IMR-90 (cell line): ENCODE measurements at regions not wholly inside any gene's neighbourhood (a gene's known extent, or its start where the extent isn't known, plus 50 kb on each side); places are given as distances from the start of the nearest gene placed in this dataset.

Experiments used
- ATAC-seq: fragments of 200-7000 bp; cut with Tn5 transposase; 2 replicates; pipeline ENCODE4 v1.9.1; 2020; ENCODE audit warnings: low read depth, mild to moderate bottlenecking, moderate library complexity
- BruUV-seq: library from RNA; stranded (reverse); fragments of 400-500 nt; replicated peaks from 2 replicates; lab custom pipeline; 2021; lab: Mats Ljungman, UMichigan
- CTCF ChIA-PET: fragments of 300-600 bp; formaldehyde crosslinking; extraction: SDS; loops from one replicate; lab custom pipeline; 2021; ENCODE audit warnings: antibody characterized with exemption; lab: Yijun Ruan, JAX
- POLR2A ChIA-PET: fragments of 300-600 bp; sonication (Branson Sonifier 250); formaldehyde crosslinking; loops from one replicate; lab custom pipeline; 2022; ENCODE audit warnings: antibody characterized with exemption; ENCODE audit not compliant: unreplicated experiment; lab: Charles Lee
- DNase-seq: peaks from one replicate; pipeline ENCODE4 v3.0.0; 2013
- H2AFZ ChIP-seq: replicated peaks from 2 replicates; pipeline ENCODE3; 2013; ENCODE audit warnings: low read length, mild to moderate bottlenecking; ENCODE audit not compliant: poor library complexity
- H2AK5ac ChIP-seq: 2 replicates; pipeline ENCODE4 v1.6.1; 2013; ENCODE audit warnings: low read depth, low read length, inconsistent platforms
- H2AK9ac ChIP-seq: replicated peaks from 2 replicates; pipeline ENCODE3; 2013; ENCODE audit warnings: mild to moderate bottlenecking, low read depth, low read length, moderate library complexity; ENCODE audit not compliant: poor library complexity
- H2BK120ac ChIP-seq: 2 replicates; pipeline ENCODE4 v1.6.1; 2013; ENCODE audit warnings: low read depth, low read length, inconsistent platforms
- H2BK15ac ChIP-seq: 3 replicates; pipeline ENCODE4 v1.6.1; 2013; ENCODE audit warnings: low read depth, low read length, inconsistent platforms
- H2BK20ac ChIP-seq: 2 replicates; pipeline ENCODE4 v1.6.1; 2013; ENCODE audit warnings: low read depth, mild to moderate bottlenecking, inconsistent platforms, low read length, moderate library complexity
- H2BK5ac ChIP-seq: 2 replicates; pipeline ENCODE4 v1.6.1; 2013; ENCODE audit warnings: mild to moderate bottlenecking, low read depth, low read length, inconsistent platforms; ENCODE audit not compliant: poor library complexity, severe bottlenecking
- H3K14ac ChIP-seq: replicated peaks from 2 replicates; pipeline ENCODE4 v1.6.1; 2013; ENCODE audit warnings: low read depth, low read length, inconsistent platforms
- H3K18ac ChIP-seq: 2 replicates; pipeline ENCODE4 v1.6.1; 2013; ENCODE audit warnings: low read depth, low read length, control low read depth
- H3K23ac ChIP-seq: 2 replicates; pipeline ENCODE4 v1.6.1; 2013; ENCODE audit warnings: low read depth, low read length, inconsistent platforms
- H3K27ac ChIP-seq: 2 replicates; pipeline ENCODE4 v1.5.1; 2013; ENCODE audit warnings: mild to moderate bottlenecking, control low read depth, low read length; ENCODE audit not compliant: insufficient read depth
- H3K27me3 ChIP-seq: 2 replicates; pipeline ENCODE4 v1.6.1; 2013; ENCODE audit warnings: low read length; ENCODE audit not compliant: control insufficient read depth, insufficient read depth
- H3K36me3 ChIP-seq: 2 replicates; pipeline ENCODE4 v1.6.1; 2013; ENCODE audit warnings: low read length, mixed read lengths; ENCODE audit not compliant: control insufficient read depth, insufficient read depth
- H3K4ac ChIP-seq: 2 replicates; pipeline ENCODE4 v1.6.1; 2013; ENCODE audit warnings: low read depth, low read length, inconsistent platforms
- H3K4me1 ChIP-seq: 2 replicates; pipeline ENCODE4 v1.6.1; 2013; ENCODE audit warnings: low read length, mixed read lengths; ENCODE audit not compliant: control insufficient read depth, insufficient read depth
- H3K4me2 ChIP-seq: 2 replicates; pipeline ENCODE4 v1.6.1; 2013; ENCODE audit warnings: low read depth, mild to moderate bottlenecking, control low read depth, low read length, moderate library complexity
- H3K4me3 ChIP-seq: 2 replicates; pipeline ENCODE4 v1.5.1; 2013; ENCODE audit warnings: low read depth, mild to moderate bottlenecking, control low read depth, low read length, moderate library complexity; ENCODE audit not compliant: insufficient read depth
- H3K56ac ChIP-seq: 2 replicates; pipeline ENCODE4 v1.6.1; 2013; ENCODE audit warnings: low read length, inconsistent platforms; ENCODE audit not compliant: insufficient read depth; ENCODE audit errors: extremely low read depth
- H3K79me1 ChIP-seq, 2 experiments: 2 replicates each; pipeline ENCODE4 v1.6.1; 2013; ENCODE audit warnings: low read length in 2 of 2, inconsistent platforms in 1 of 2, low read depth in 1 of 2
- H3K9ac ChIP-seq: 2 replicates; pipeline ENCODE4 v1.6.1; 2013; ENCODE audit warnings: low read depth, low read length, control low read depth
- H3K9me1 ChIP-seq: 2 replicates; pipeline ENCODE4 v1.6.1; 2013; ENCODE audit warnings: low read length, inconsistent platforms; ENCODE audit not compliant: insufficient read depth
- H3K9me3 ChIP-seq: 2 replicates; pipeline ENCODE4 v1.6.1; 2013; ENCODE audit warnings: low read length; ENCODE audit not compliant: control insufficient read depth, insufficient read depth
- H4K20me1 ChIP-seq: 2 replicates; pipeline ENCODE4 v1.6.1; 2013; ENCODE audit warnings: low read length, inconsistent platforms; ENCODE audit not compliant: insufficient read depth
- H4K5ac ChIP-seq: 2 replicates; pipeline ENCODE4 v1.6.1; 2013; ENCODE audit warnings: mild to moderate bottlenecking, low read depth, low read length, control low read depth
- H4K8ac ChIP-seq, 2 experiments: 2 replicates each; pipeline ENCODE4 v1.6.1; 2013; ENCODE audit warnings: low read depth in 2 of 2, low read length in 2 of 2, control low read depth in 1 of 2, inconsistent platforms in 1 of 2
- H4K91ac ChIP-seq: 2 replicates; pipeline ENCODE4 v1.6.1; 2013; ENCODE audit warnings: low read depth, low read length, inconsistent platforms; ENCODE audit not compliant: insufficient read depth
- CTCF ChIP-seq: conservative IDR thresholded peaks from 2 replicates; pipeline ENCODE4 v1.5.1; 2012; ENCODE audit warnings: mild to moderate bottlenecking, low read depth, low read length, improper control_type of control experiment
- ELK1 ChIP-seq: fragments of 150-350 bp; IDR thresholded peaks from 2 replicates; pipeline ENCODE4 v1.6.1; 2016; ENCODE audit warnings: low read depth, mild to moderate bottlenecking, low read length, moderate library complexity, borderline replicate concordance
- FOS ChIP-seq: fragments of 150-350 bp; IDR thresholded peaks from 2 replicates; pipeline ENCODE4 v1.6.1; 2016; ENCODE audit warnings: low read depth, low read length
- MAFK ChIP-seq: IDR thresholded peaks from 2 replicates; pipeline ENCODE4 v1.6.1; 2012; ENCODE audit warnings: low read depth, low read length, improper control_type of control experiment
- MAZ ChIP-seq: IDR thresholded peaks from 2 replicates; pipeline ENCODE4 v1.6.1; 2012; ENCODE audit warnings: low read depth, mild to moderate bottlenecking, low read length, improper control_type of control experiment, moderate library complexity, borderline replicate concordance
- MXI1 ChIP-seq: IDR thresholded peaks from 2 replicates; pipeline ENCODE4 v1.6.1; 2012; ENCODE audit warnings: low read depth, mild to moderate bottlenecking, low read length, moderate library complexity, borderline replicate concordance
- NFE2L2 ChIP-seq: fragments of 150-350 bp; IDR thresholded peaks from 2 replicates; pipeline ENCODE4 v1.6.1; 2016; ENCODE audit warnings: low read depth, mild to moderate bottlenecking, low read length
- POLR2A ChIP-seq: IDR thresholded peaks from 2 replicates; pipeline ENCODE4 v1.6.1; 2012; ENCODE audit warnings: mild to moderate bottlenecking, low read depth, low read length
- RAD21 ChIP-seq: IDR thresholded peaks from 2 replicates; pipeline ENCODE4 v1.6.1; 2012; ENCODE audit warnings: low read length, improper control_type of control experiment
- RCOR1 ChIP-seq: IDR thresholded peaks from 2 replicates; pipeline ENCODE4 v1.6.1; 2012; ENCODE audit warnings: mild to moderate bottlenecking, low read length, improper control_type of control experiment; ENCODE audit not compliant: insufficient replicate concordance
- RFX5 ChIP-seq: IDR thresholded peaks from 2 replicates; pipeline ENCODE4 v1.8.0; 2012; ENCODE audit warnings: low read depth, mild to moderate bottlenecking, low read length, moderate library complexity
- SMC3 ChIP-seq: fragments of 150-350 bp; IDR thresholded peaks from 2 replicates; pipeline ENCODE4 v1.6.1; 2016; ENCODE audit warnings: low read depth, mild to moderate bottlenecking, antibody characterized with exemption, low read length, moderate library complexity
- USF2 ChIP-seq: fragments of 150-350 bp; IDR thresholded peaks from 2 replicates; pipeline ENCODE4 v1.6.1; 2017; ENCODE audit warnings: mild to moderate bottlenecking, antibody characterized with exemption, low read length, low read depth
- WGBS, 2 experiments: methylation state at CpG; one replicate each; pipeline versions ENCODE4 v1.1.5 to v1.1.7; 2013; ENCODE audit warnings: missing lambda C conversion rate in 2 of 2; ENCODE audit not compliant: insufficient read length in 1 of 2; ENCODE audit errors: extremely low coverage in 2 of 2; 5-methylcytosine and 5-hydroxymethylcytosine counted together
- dilution Hi-C: fragments of 300-500 bp; cut with HindIII; formaldehyde crosslinking; loops from one replicate; pipeline ENCODE4 v1.14.3; 2018; ENCODE audit warnings: low sequenced_read_pairs; ENCODE audit not compliant: unreplicated experiment
- in situ Hi-C: fragments of 300-500 bp; cut with MboI; formaldehyde crosslinking; loops from 3 replicates; pipeline ENCODE4 v1.14.3; 2019; ENCODE audit warnings: low sequenced_read_pairs, inconsistent platforms, mixed read lengths
- intact Hi-C: fragments of 100-400 bp; cut with micrococcal nuclease; formaldehyde crosslinking; loops from 2 replicates; pipeline ENCODE4 v1.10.0; 2022

GRCh38 chr10:78907551-78908211 lies 161.1 kb upstream of the ZMIZ1 start:
- Histone ChIP-seq H3K4me2 (no peak overlapping the region), H3K36me3 (no peaks in the 10 kb centered on the region), H3K9me3 (no peaks in the 10 kb centered on the region), H3K4me3 (no peak overlapping the region), H3K4ac (no peak overlapping the region), H3K56ac (no peak overlapping the region), H2AK5ac (no peak overlapping the region), H4K91ac (no peak overlapping the region), H3K9me1 (no peaks in the 10 kb centered on the region), H3K23ac (no peak overlapping the region), H3K18ac (no peak overlapping the region), H3K14ac (no peak overlapping the region), H2BK120ac (no peak overlapping the region), H2BK20ac (no peak overlapping the region), H3K27ac (no peak overlapping the region), H4K5ac (no peak overlapping the region), H3K9ac (no peak overlapping the region), H2AFZ (no peak overlapping the region), H2BK5ac (no peak overlapping the region), H4K8ac (no peak overlapping the region), H3K79me1 (no peaks in the 10 kb centered on the region), H2AK9ac (no peak overlapping the region), H2BK15ac (no peak overlapping the region), H4K20me1 (no peaks in the 10 kb centered on the region), H3K27me3 (peaks cover 88% of the 10 kb centered on the region), H3K4me1 (no peaks in the 10 kb centered on the region)
- ChIA-PET CTCF (no interaction called here), POLR2A (no interaction called here)
- TF ChIP-seq RCOR1 (no peak), MXI1 (no peak), RFX5 (no peak), RAD21 (no peak), CTCF (no peak), NFE2L2 (no peak), USF2 (no peak), ELK1 (no peak), POLR2A (no peak), SMC3 (no peak), MAZ (no peak), FOS (no peak), MAFK (no peak)
- in situ Hi-C loops: no loop called here
- intact Hi-C loops: no loop called here
- dilution Hi-C loops: no loop called here
- ATAC-seq (no peak), DNase-seq (no peak)
- WGBS, 2 experiments: 88% methylated on average over 10 of the region's 11 CpGs; no CpG with 5 or more reads in 1 of the 2 experiments
- BruUV-seq: no TSS peak
